ENCODE measurements at regions not wholly inside any gene's neighbourhood (a gene's known extent, or its start where the extent isn't known, plus 50 kb on each side); places are given as distances from the start of the nearest gene placed in this dataset.

DNA sequence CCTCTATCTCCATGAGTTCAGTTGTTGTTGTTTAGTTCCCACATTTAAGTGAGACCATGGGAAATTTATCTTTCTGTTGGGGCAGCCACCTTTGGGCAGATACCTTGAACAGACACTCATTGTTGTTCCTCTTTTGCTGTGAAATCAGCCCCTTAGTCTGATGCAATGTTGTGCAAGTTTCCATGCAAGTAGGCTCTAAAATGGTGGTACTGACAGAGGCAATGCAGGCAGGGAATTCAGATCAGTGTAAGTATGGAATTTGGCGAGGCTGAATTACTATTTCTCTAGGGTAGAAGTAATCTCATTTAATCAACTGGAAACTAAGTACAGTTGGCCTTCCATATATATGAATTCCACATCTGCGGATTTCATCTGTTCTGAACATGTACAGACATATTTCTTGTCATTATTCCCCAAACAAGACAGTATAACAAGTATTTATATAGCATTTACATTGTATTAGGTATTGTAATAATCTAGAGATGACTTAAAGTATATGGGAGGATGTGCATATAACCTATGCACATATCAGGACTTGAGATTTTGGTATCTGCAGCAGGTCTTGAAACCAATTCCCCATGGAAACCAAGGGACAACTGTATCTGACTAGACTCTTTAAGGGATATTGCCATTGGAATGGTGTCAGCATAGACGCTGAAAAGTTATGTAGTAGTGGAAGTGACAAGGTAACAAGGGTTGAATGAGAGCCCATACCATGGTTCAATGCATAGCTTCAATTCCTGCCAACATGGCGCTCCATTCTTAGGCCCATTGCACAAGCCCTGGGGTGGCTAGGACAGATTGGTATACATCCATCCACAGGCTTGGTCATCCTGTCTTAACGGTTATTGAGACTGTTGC lies 281.5 kb upstream of the HTR2A start:
- no peaks in the 10 kb centered on the region for H3K36me3 ChIP-seq (ENCODE audit: control insufficient read depth, insufficient read depth, low read length)
- no peak overlapping the region for H3K4me3 ChIP-seq (ENCODE audit: low read depth, low read length)
- TF ChIP-seq, protein P1, sequence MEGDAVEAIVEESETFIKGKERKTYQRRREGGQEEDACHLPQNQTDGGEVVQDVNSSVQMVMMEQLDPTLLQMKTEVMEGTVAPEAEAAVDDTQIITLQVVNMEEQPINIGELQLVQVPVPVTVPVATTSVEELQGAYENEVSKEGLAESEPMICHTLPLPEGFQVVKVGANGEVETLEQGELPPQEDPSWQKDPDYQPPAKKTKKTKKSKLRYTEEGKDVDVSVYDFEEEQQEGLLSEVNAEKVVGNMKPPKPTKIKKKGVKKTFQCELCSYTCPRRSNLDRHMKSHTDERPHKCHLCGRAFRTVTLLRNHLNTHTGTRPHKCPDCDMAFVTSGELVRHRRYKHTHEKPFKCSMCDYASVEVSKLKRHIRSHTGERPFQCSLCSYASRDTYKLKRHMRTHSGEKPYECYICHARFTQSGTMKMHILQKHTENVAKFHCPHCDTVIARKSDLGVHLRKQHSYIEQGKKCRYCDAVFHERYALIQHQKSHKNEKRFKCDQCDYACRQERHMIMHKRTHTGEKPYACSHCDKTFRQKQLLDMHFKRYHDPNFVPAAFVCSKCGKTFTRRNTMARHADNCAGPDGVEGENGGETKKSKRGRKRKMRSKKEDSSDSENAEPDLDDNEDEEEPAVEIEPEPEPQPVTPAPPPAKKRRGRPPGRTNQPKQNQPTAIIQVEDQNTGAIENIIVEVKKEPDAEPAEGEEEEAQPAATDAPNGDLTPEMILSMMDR (IDR thresholded peaks at IDR 0.05; ENCODE audit: insufficient read depth, low read length, severe bottlenecking): no peak
- FAIRE-seq (no peak), DNase-seq (ENCODE audit: low read depth) (no peak)
- no peaks in the 10 kb centered on the region for H3K27me3 ChIP-seq (ENCODE audit: control insufficient read depth, insufficient read depth, low read length)

DNA sequence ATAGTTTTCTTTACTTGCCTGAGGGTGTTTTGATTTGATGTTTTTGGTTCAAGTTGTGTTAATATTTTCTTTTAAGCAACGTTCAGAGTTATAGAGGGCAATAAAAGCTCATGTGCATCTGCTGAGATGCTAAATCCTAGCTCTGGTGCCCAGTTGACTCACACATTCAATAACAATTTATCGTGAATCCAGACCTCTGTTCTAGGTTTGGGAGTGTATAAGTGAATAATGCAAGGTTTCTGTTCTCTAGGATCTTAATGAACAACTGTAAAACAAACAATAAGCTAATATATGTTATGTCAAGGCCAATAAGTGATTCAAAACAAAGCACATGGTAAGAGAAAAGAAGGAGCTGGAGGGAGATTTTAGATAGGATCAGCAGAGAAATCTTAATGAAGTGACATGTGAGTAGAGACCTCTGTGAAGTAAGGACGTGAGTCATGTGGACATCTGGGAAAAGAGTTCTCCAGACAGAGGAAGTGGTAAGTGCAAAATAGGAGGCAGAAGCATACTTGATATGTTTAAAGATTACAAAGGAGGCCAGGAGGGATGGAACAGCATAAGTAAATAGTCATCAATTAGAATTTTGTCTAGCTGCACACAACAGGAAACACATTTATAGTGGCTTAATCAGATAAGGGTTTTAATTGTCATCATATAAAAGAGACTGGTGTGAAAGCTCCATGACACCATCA lies 278.5 kb upstream of the HTR2A start:
- Histone ChIP-seq H3K27me3 (ENCODE audit: control insufficient read depth, insufficient read depth, low read length) (no peaks in the 10 kb centered on the region), H3K4me3 (ENCODE audit: low read depth, low read length) (no peak overlapping the region), H3K36me3 (ENCODE audit: control insufficient read depth, insufficient read depth, low read length) (no peaks in the 10 kb centered on the region)
- FAIRE-seq (no peak), DNase-seq (ENCODE audit: low read depth) (peak; percentile 68)
- TF ChIP-seq, protein P1 (IDR thresholded peaks at IDR 0.05; ENCODE audit: insufficient read depth, low read length, severe bottlenecking): no peak

DNA sequence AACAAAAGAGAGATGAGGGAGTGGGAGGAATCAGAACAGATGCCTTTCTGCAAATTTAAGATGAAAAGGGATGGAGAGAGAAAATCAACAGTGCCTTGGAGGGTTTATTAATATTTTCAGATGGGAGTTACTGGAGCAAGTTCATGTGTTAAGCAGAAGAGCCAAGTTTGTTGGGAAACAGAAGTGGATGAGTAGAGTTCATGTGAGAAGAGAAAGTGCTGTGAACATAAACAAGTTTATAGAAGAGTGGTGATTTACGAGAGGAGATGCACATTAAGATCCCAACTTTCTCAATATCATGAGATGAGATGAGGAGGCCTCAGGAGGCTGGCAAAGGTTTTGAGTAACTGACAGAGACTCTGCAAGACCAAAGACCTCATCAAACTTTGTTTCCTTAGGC lies 274.1 kb upstream of the HTR2A start:
- Histone ChIP-seq H3K36me3 (ENCODE audit: control insufficient read depth, insufficient read depth, low read length) (no peaks in the 10 kb centered on the region), H3K27me3 (ENCODE audit: control insufficient read depth, insufficient read depth, low read length) (no peaks in the 10 kb centered on the region), H3K4me3 (ENCODE audit: low read depth, low read length) (no peak overlapping the region)
- DNase-seq (ENCODE audit: low read depth): no peak
- FAIRE-seq: no peak
- TF ChIP-seq, protein P1 (IDR thresholded peaks at IDR 0.05; ENCODE audit: insufficient read depth, low read length, severe bottlenecking): no peak

DNA sequence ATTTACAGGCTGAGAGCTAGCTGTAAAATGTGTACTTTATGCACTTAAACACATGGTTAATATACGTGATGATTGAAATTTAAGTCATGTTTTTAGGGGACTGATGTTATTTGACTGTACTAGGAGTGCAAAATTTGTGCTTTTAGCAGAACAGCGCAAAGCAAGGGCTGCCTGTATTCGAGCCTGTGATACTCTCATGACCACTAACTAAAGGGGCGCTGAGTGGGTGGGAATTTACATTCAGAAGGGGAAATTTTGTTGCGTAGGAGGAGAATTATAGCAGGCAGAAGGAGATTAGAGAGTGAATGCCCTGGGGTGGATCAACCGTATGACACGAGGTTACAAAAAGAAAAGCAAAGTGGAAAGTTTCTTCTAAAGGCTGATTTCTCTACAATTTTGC lies 271.8 kb upstream of the HTR2A start:
- Histone ChIP-seq H3K4me3 (ENCODE audit: low read depth, low read length) (no peak overlapping the region), H3K27me3 (ENCODE audit: control insufficient read depth, insufficient read depth, low read length) (no peaks in the 10 kb centered on the region), H3K36me3 (ENCODE audit: control insufficient read depth, insufficient read depth, low read length) (no peaks in the 10 kb centered on the region)
- TF ChIP-seq, protein P1 (IDR thresholded peaks at IDR 0.05; ENCODE audit: insufficient read depth, low read length, severe bottlenecking): no peak
- DNase-seq (ENCODE audit: low read depth) (no peak), FAIRE-seq (no peak)

DNA sequence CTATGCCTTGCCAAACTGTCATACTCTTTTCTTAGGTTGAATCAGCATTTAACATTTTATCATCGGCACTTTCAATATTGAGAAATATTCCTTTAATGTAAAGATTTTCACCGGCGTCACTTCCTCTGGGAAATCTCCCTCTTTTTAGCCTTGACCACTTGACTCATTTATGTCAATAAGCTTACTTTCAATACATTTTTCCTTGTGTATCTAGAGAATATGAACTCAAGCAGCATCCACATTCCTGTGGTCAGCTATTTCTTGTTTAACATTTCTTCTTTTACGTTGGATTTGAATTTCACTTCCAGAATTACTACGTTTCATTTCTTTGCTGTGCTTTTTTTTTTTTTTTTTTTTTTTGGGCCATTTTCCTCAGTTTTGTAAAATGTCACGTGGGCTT lies 271.2 kb upstream of the HTR2A start:
- H3K36me3 ChIP-seq (ENCODE audit: control insufficient read depth, insufficient read depth, low read length): no peaks in the 10 kb centered on the region
- TF ChIP-seq, protein P1 (IDR thresholded peaks at IDR 0.05; ENCODE audit: insufficient read depth, low read length, severe bottlenecking): no peak
- no peaks in the 10 kb centered on the region for H3K27me3 ChIP-seq (ENCODE audit: control insufficient read depth, insufficient read depth, low read length)
- DNase-seq (ENCODE audit: low read depth) (peak; percentile 83), FAIRE-seq (no peak)
- H3K4me3 ChIP-seq (ENCODE audit: low read depth, low read length): no peak overlapping the region
